Skeletal muscle cell (primary cell): ENCODE measurements at regions not wholly inside any gene's neighbourhood (a gene's known extent, or its start where the extent isn't known, plus 50 kb on each side); places are given as distances from the start of the nearest gene placed in this dataset.
"Not testable (repeated sequence)": the region's sequence is repeated elsewhere in the genome, so short reads cannot be mapped to it uniquely, and the experiment has no call there.

Experiments used
- DNase-seq: peaks from one replicate; pipeline ENCODE4 v3.0.0-alpha.2; 2010; ENCODE audit warnings: low read depth
- H3K4me3 ChIP-seq: 2 replicates; pipeline ENCODE4 v1.5.1; 2011; ENCODE audit warnings: low read depth, mild to moderate bottlenecking, control low read depth, low read length, moderate library complexity

DNA sequence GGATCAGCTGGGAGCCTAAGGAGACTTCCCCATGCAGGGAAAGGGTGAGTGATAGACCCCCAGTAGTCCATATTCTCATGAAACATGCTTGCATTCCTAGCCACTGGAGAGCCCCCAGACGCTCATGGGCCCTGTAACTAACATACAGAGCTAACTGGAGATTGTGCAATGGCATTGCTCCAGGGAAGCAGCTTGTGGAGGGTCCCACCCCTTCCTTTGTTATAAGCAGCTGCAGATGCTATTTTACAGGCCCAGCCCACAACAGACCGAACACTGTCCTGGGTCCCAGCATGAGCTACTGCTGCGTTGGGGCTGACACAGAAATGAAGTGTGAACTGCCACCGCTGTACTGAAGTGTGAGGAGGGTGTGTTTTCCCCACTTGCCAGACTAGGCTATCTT is 1465.7 kb upstream of the DIAPH2 start:
- no peak overlapping the region for H3K4me3 ChIP-seq
- no peak for DNase-seq

- no peak for DNase-seq
These were observed 1436.3 kb upstream of the DIAPH2 start for GRCh38 chrX:95248386-95248785.

DNA sequence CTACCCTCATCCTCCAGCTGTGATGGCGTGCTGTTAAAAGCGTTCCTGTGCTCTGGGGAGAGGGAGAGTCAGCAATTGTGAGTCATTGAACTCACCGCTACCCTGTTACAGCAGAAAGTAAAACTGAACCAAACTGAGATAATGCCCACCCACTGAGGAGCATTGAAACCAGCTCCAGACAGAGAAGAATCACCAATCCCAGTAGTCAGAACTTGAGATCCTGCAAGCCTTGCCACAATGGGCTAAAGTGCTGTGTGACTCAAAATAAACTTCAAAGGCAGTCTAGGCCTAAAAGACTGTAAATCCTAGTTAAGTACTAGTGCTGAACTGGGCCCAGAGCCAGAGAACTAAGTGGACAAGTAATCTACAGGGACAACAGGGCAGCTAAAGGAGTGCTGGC is 1394.2 kb upstream of the DIAPH2 start:
- no peak for DNase-seq
- H3K4me3 ChIP-seq = no peak overlapping the region

More at GRCh38 chrX:95248386-95248785, 1436.3 kb upstream of the DIAPH2 start:
- H3K4me3 ChIP-seq = no peak overlapping the region

GRCh38 chrX:95291561-95291960 is 1393.1 kb upstream of the DIAPH2 start:
- H3K4me3 ChIP-seq = no peak overlapping the region

DNA sequence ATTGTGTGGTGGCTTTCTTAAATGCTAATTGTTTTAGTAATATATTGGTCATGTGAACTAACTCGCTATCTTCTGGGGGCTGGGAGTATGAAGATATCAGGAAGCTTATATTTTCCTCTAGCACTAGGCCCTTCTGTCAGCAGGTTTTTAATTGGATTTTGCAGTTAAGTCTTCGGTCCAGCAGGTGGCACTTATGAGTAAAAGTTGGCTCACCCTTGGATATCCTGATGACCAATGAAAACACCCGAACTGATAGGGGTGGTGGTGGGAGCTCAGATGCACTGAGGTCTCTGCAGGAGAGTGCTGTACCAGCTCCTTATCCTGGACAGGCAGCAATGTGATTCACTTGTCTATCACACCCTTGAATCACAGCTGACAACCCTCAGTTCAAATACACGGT is 1365.8 kb upstream of the DIAPH2 start:
- no peak overlapping the region for H3K4me3 ChIP-seq
- no peak for DNase-seq

More at GRCh38 chrX:95291561-95291960, 1393.1 kb upstream of the DIAPH2 start:
- no peak for DNase-seq

- no peak for DNase-seq
- H3K4me3 ChIP-seq = no peak overlapping the region
These were observed 1359.5 kb upstream of the DIAPH2 start for GRCh38 chrX:95325185-95325584.

DNA sequence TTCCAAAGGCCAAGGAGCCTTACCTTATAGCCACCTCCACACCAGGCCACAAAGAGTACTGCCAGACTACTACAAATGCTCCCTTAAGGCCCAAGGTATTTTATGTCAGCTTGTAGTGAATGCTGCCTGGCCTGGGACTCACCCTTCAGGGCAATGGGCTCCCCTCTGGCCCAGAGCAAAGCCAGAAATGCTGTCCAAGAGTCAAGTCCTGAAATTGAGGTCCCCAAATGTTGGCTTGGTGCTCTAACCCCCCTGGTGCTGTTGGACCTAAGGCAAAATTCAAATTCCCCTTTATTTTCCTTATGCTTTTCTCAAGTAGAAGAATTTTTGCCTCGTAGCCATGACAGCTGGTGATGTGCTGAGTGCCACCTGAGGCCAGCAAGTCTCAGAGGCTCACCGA is 1354.3 kb upstream of the DIAPH2 start:
- no peak overlapping the region for H3K4me3 ChIP-seq
- DNase-seq = no peak

DNA sequence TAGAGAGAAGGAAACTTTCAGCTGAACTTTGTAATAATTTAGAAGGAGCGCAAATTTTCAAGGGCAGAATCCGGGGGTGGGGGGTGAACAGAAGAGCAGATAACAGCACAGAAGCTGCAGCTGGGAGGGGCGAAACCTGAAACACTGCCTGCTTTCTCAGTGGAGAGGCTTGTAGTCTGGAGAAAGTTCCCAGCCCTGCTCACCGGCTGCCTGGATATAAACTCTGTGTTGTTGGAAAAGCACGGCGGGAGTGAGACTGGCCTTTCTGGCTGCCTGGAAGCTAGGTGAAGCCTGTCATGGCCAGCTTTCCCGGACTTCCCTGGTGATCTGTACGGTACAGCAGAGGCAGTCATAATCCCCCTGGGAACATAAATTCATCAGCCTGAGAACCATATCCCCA is 1352.1 kb upstream of the DIAPH2 start:
- DNase-seq = no peak
- no peak overlapping the region for H3K4me3 ChIP-seq

- no peak overlapping the region for H3K4me3 ChIP-seq
These were observed 1337.8 kb upstream of the DIAPH2 start for GRCh38 chrX:95346856-95347255.

DNA sequence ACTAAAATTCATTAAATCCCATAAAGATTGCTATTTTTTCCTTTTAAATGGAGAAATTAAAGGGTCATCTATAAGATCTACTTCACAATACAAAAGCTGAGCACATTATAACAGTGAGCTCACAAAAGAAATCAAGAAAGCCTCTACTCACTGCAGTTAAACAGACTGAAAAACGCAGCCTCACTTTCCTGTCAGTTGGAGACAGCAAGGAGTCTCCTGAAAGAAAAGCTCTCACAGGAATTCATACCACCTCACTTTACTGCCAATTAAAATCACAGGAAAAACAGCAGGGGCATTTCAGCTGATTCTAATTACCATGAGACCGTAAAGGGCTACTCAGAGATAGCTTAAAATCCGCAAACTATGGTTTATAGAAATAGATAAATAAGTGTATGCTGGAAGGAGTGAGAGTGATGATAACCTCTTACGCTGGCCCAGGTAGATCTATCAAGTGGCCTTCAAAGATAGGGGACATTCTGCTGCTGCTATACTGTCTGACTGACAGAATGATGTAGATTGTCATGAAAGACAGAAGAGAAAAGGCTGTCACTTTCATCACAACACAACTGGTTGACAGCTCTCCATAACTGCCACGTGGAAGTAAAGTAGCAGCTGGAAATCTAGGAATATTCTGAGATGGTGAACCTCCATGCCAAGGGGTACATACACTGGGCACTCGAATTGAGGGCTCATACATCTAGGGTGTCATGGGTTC is 1333.7 kb upstream of the DIAPH2 start:
- DNase-seq = no peak
- H3K4me3 ChIP-seq = no peak overlapping the region

More at GRCh38 chrX:95346856-95347255, 1337.8 kb upstream of the DIAPH2 start:
- no peak for DNase-seq

DNA sequence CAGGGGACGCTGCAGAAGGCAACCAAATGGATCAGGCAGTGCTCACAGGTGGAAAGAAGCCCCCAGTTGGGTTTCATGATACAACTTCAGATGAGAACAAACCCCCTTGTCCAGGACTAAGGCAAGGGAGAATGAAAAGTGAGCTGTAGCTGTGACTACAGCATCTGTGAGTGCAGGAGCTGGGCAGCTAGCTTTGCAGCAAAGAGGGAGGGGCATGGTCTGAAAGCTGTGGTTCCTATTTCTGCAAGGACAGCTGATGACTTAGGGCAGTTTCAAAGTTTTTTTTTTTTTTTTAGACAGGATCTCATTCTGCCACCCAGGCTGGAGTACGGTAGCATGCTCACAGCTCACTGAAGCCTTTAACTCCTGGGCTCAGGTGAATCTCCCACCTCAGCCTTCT is 1317.4 kb upstream of the DIAPH2 start:
- no peak overlapping the region for H3K4me3 ChIP-seq
- no peak for DNase-seq

DNA sequence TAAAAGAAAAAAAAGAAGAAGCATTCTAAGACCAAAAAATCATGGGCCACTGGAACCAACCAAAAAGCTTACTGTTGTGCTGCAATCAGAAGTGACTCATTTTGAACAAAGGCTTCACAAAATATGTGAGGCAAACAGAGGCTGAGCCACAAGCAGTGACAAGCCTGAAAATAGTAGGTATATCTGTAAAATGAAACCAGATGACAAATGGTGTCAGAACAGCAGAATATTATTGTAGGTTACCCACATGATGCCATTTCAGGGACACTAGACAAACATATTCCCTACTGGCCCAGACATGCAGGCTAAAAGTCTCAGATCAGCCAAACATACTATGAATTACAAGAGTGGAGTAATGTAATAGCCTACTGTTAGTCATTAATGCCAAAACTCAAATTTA is 1301.8 kb upstream of the DIAPH2 start:
- no peak overlapping the region for H3K4me3 ChIP-seq
- DNase-seq = no peak

DNA sequence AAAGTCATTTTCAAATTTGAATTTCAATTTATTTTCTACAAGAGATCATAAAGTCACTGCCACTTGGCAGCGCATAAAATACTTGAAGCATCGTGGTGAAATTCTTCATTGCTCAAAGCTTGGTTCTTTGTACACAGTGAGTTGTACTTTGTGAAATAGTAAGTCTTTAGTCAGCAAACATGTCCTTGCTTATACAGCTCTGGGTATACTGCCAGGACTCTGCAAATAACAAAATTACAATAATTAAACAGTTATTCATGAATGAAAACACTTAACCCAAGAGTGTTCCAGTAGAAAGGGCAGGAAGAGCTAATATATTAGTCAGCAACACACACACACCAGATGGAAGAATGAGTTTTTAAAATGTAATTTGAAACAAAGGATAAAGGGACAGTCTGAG is 1300.9 kb upstream of the DIAPH2 start:
- no peak for DNase-seq
- no peak overlapping the region for H3K4me3 ChIP-seq

GRCh38 chrX:95427389-95427788 is 1257.3 kb upstream of the DIAPH2 start:
- DNase-seq = peak; percentile 1

DNA sequence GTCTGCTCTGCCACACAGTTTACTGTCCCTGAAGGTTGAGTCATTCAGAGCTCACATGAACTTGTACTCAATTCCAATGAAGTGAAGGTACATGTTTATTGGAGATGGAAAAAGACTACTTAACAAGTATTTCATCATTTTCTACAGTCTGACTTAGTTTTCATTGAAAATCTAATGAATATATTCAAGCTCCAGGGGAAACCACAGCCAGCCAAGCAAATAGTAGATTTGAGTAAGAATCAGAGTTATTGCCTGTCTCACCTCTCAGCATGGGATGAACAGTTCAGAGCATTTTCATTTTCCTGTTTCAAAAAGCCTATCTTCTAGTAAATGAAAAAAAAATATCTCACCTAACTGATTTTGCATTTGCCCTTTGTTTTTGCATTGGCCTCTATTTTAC is 1249.4 kb upstream of the DIAPH2 start:
- H3K4me3 ChIP-seq = no peak overlapping the region
- DNase-seq = no peak

More at GRCh38 chrX:95427389-95427788, 1257.3 kb upstream of the DIAPH2 start:
- H3K4me3 ChIP-seq = no peak overlapping the region

DNA sequence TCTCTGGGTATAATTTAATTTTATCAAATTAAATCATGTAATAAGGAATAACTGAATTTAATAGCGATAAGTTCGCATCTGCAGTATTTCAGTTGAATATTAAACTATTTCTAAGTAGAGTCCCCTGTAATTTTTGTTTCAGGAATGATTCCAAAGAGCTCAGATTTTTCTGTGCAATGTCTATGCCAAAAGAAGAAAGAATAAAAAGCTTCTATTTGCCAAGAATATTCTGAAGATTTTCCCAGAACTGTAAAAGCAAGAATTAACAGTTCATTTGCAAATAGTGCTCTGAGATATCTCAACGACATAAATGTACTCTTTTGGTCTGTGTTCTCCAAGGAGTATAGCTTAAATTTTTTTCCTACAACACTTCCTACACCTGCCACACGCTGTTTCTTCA is 1242.8 kb upstream of the DIAPH2 start:
- DNase-seq = no peak
- H3K4me3 ChIP-seq = no peak overlapping the region

GRCh38 chrX:95484781-95485180 is 1199.9 kb upstream of the DIAPH2 start:
- no peak for DNase-seq
- no peak overlapping the region for H3K4me3 ChIP-seq

DNA sequence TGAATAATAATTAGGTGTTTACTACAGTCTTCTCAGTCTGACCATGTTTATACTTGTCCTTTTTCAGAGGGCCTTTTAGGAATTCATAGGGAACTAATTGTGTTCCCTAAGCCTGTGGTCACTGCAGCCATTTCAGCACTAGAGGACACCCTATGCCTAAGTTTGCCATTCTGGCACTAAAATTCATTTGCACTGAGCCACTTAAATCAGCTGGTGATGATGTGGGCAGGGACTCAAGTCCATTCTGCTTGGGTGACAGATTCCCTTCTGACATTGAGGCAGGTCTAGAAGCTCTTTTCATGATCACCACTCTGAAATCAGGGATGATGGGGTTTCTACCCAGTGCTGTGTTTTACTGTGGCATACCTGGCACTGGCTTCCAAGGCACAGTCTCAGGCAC is 1178.9 kb upstream of the DIAPH2 start:
- no peak for DNase-seq
- no peak overlapping the region for H3K4me3 ChIP-seq

GRCh38 chrX:95509474-95509873 is 1175.2 kb upstream of the DIAPH2 start:
- no peak for DNase-seq
- no peak overlapping the region for H3K4me3 ChIP-seq

- not testable (repeated sequence) for DNase-seq, H3K4me3 ChIP-seq
These were observed 1160.6 kb upstream of the DIAPH2 start for GRCh38 chrX:95524018-95524417.

GRCh38 chrX:95536111-95536510 is 1148.5 kb upstream of the DIAPH2 start:
- no peak overlapping the region for H3K4me3 ChIP-seq
- no peak for DNase-seq

GRCh38 chrX:95536661-95537060 is 1148.0 kb upstream of the DIAPH2 start:
- H3K4me3 ChIP-seq = no peak overlapping the region
- no peak for DNase-seq
